HUES6 (cell line): ENCODE measurements at regions not wholly inside any gene's neighbourhood (a gene's known extent, or its start where the extent isn't known, plus 50 kb on each side); places are given as distances from the start of the nearest gene placed in this dataset.
"Not testable (repeated sequence)": the region's sequence is repeated elsewhere in the genome, so short reads cannot be mapped to it uniquely, and the experiment has no call there.

ENCODE experiments used
- H3K27ac ChIP-seq: 2 replicates; pipeline ENCODE4 v1.7.0; 2013; ENCODE audit warnings: low read depth, mild to moderate bottlenecking, low read length, inconsistent platforms
- H3K27me3 ChIP-seq: 2 replicates; pipeline ENCODE4 v1.6.1; 2013; ENCODE audit warnings: low read length; ENCODE audit not compliant: control insufficient read depth, insufficient read depth
- H3K36me3 ChIP-seq: 2 replicates; pipeline ENCODE4 v1.6.1; 2013; ENCODE audit warnings: low read length; ENCODE audit not compliant: control insufficient read depth, insufficient read depth
- H3K4me1 ChIP-seq: 2 replicates; pipeline ENCODE4 v1.6.1; 2013; ENCODE audit warnings: low read length; ENCODE audit not compliant: control insufficient read depth, insufficient read depth
- H3K4me3 ChIP-seq: 2 replicates; pipeline ENCODE4 v1.5.1; 2013; ENCODE audit warnings: low read depth, low read length
- H3K9ac ChIP-seq: one replicate; pipeline ENCODE4 v1.6.1; 2013; ENCODE audit warnings: mild to moderate bottlenecking, low read length
- H3K9me3 ChIP-seq: 2 replicates; pipeline ENCODE4 v1.6.1; 2013; ENCODE audit warnings: low read depth, low read length; ENCODE audit not compliant: control insufficient read depth, insufficient read depth

- no peaks in the 10 kb centered on the region for H3K27me3 ChIP-seq
- no peaks in the 10 kb centered on the region for H3K36me3 ChIP-seq
- H3K4me1 ChIP-seq: no peaks in the 10 kb centered on the region
- no peak overlapping the region for H3K9ac ChIP-seq
- no peak overlapping the region for H3K27ac ChIP-seq
- no peaks in the 10 kb centered on the region for H3K9me3 ChIP-seq
- H3K4me3 ChIP-seq: no peak overlapping the region
These were observed 1587.6 kb upstream of the C9orf72 start for GRCh38 chr9:29160763-29161353.

GRCh38 chr9:29174136-29174535 is 1600.9 kb upstream of the C9orf72 start:
- Histone ChIP-seq H3K27me3 (no peaks in the 10 kb centered on the region), H3K27ac (no peak overlapping the region), H3K9me3 (no peaks in the 10 kb centered on the region), H3K4me1 (no peaks in the 10 kb centered on the region), H3K36me3 (no peaks in the 10 kb centered on the region), H3K4me3 (no peak overlapping the region), H3K9ac (no peak overlapping the region)

DNA sequence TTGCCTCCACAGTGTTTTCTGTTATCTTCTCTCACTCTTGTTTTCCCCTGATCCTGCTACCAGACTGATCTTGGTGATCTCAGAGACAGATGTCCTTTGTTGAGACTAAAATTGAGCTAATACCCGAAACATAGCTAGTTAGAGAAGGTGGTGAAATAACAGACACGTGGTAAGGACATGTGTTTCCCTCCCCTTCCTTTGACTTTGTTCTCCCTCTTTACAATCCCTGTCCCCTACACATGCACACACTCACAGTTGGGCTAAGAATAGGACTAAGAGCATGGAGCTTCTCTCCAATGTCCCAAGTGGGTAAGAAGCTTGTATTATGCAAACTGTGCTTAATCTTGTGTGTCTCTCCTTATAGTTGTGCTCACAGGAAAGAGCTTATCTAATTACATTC is 1603.0 kb upstream of the C9orf72 start:
- H3K9ac ChIP-seq: no peak overlapping the region
- no peaks in the 10 kb centered on the region for H3K36me3 ChIP-seq

GRCh38 chr9:29176786-29177185 is 1603.5 kb upstream of the C9orf72 start:
- H3K36me3 ChIP-seq: no peaks in the 10 kb centered on the region
- no peaks in the 10 kb centered on the region for H3K9me3 ChIP-seq
- H3K9ac ChIP-seq: no peak overlapping the region
- no peaks in the 10 kb centered on the region for H3K27me3 ChIP-seq
- no peak overlapping the region for H3K4me3 ChIP-seq
- H3K4me1 ChIP-seq: peaks cover 10% of the 10 kb centered on the region; the same call in 1 of the 2 replicates
- no peak overlapping the region for H3K27ac ChIP-seq

More for the DNA sequence above, 1603.0 kb upstream of the C9orf72 start:
- Histone ChIP-seq H3K4me3 (no peak overlapping the region), H3K27me3 (no peaks in the 10 kb centered on the region), H3K4me1 (peaks cover 6% of the 10 kb centered on the region; the same call in 1 of the 2 replicates), H3K27ac (no peak overlapping the region), H3K9me3 (no peaks in the 10 kb centered on the region)

GRCh38 chr9:29183971-29184370 is 1610.7 kb upstream of the C9orf72 start:
- no peaks in the 10 kb centered on the region for H3K36me3 ChIP-seq
- H3K9me3 ChIP-seq: no peaks in the 10 kb centered on the region
- no peak overlapping the region for H3K27ac ChIP-seq
- peaks cover 14% of the 10 kb centered on the region; the same call in 1 of the 2 replicates for H3K4me1 ChIP-seq
- H3K9ac ChIP-seq: no peak overlapping the region
- H3K27me3 ChIP-seq: no peaks in the 10 kb centered on the region
- no peak overlapping the region for H3K4me3 ChIP-seq

GRCh38 chr9:29188771-29189170 is 1615.5 kb upstream of the C9orf72 start:
- H3K27ac ChIP-seq, H3K9ac ChIP-seq, H3K4me3 ChIP-seq, H3K36me3 ChIP-seq, H3K4me1 ChIP-seq, H3K9me3 ChIP-seq, H3K27me3 ChIP-seq: not testable (repeated sequence)

DNA sequence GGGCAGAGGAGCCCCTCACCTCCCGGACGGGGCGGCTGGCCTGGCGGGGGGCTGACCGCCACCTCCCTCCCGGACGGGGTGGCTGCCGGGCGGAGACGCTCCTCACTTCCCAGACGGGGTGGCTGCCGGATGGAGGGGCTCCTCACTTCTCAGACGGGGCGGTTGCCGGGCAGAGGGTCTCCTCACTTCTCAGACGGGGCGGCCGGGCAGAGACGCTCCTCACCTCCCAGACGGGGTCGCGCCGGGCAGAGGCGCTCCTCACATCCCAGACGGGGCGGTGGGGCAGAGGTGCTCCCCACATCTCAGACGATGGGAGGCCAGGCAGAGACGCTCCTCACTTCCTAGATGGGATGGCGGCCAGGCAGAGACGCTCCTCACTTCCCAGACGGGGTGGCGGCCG is 1615.9 kb upstream of the C9orf72 start:
- not testable (repeated sequence) for H3K27me3 ChIP-seq, H3K9ac ChIP-seq, H3K27ac ChIP-seq, H3K4me3 ChIP-seq, H3K36me3 ChIP-seq, H3K4me1 ChIP-seq, H3K9me3 ChIP-seq

- no peak overlapping the region for H3K9ac ChIP-seq
- no peaks in the 10 kb centered on the region for H3K36me3 ChIP-seq
These were observed 1625.6 kb upstream of the C9orf72 start for GRCh38 chr9:29198861-29199260.

GRCh38 chr9:29199975-29200374 is 1626.7 kb upstream of the C9orf72 start:
- no peaks in the 10 kb centered on the region for H3K9me3 ChIP-seq
- no peak overlapping the region for H3K27ac ChIP-seq
- no peak overlapping the region for H3K9ac ChIP-seq
- H3K4me3 ChIP-seq: no peak overlapping the region
- no peaks in the 10 kb centered on the region for H3K36me3 ChIP-seq
- H3K27me3 ChIP-seq: no peaks in the 10 kb centered on the region
- no peaks in the 10 kb centered on the region for H3K4me1 ChIP-seq

More at GRCh38 chr9:29198861-29199260, 1625.6 kb upstream of the C9orf72 start:
- no peaks in the 10 kb centered on the region for H3K4me1 ChIP-seq
- no peaks in the 10 kb centered on the region for H3K27me3 ChIP-seq
- no peak overlapping the region for H3K27ac ChIP-seq
- H3K4me3 ChIP-seq: no peak overlapping the region
- H3K9me3 ChIP-seq: no peaks in the 10 kb centered on the region

DNA sequence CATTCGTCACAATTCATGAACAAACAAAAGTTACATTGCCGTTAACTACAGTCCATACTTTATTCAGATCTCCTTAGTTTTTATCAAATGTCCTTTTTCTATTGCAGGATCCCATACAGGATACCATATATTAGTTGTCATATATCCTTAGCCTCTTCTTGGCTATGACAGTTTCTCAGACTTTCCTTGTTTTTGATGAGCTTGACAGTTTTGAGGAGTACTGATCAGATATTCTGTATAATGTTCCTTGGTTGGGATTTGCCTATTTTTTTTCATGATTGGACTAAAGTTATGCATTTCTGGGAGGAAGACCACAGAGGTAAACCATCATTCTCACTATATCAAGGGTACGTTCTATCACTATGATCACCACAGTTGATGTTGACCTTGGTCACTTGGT is 1627.4 kb upstream of the C9orf72 start:
- Histone ChIP-seq H3K27ac (no peak overlapping the region), H3K36me3 (no peaks in the 10 kb centered on the region), H3K27me3 (no peaks in the 10 kb centered on the region)

GRCh38 chr9:29203244-29203930 is 1630.1 kb upstream of the C9orf72 start:
- Histone ChIP-seq H3K9ac (no peak overlapping the region), H3K4me3 (no peak overlapping the region), H3K9me3 (no peaks in the 10 kb centered on the region), H3K27me3 (no peaks in the 10 kb centered on the region), H3K4me1 (no peaks in the 10 kb centered on the region), H3K27ac (no peak overlapping the region), H3K36me3 (no peaks in the 10 kb centered on the region)

More for the DNA sequence above, 1627.4 kb upstream of the C9orf72 start:
- Histone ChIP-seq H3K9ac (no peak overlapping the region), H3K4me3 (no peak overlapping the region), H3K4me1 (no peaks in the 10 kb centered on the region), H3K9me3 (no peaks in the 10 kb centered on the region)
